Gastroesophageal sphincter (tissue), 4 donors: ENCODE measurements at regions not wholly inside any gene's neighbourhood (a gene's known extent, or its start where the extent isn't known, plus 50 kb on each side); places are given as distances from the start of the nearest gene placed in this dataset.

Experiments used
- ATAC-seq: fragments of 150-250 bp; one replicate; pipeline ENCODE4 v1.9.1; 2016; ENCODE audit warnings: mild to moderate bottlenecking, moderate library complexity
- H3K27ac ChIP-seq, 4 donors: fragments of 200-600 bp; sonication (generic) in 3 of 4; 1 replicate in 3 of 4; 2 replicates in 1 of 4; pipeline ENCODE4 v1.5.1; 2016 to 2019
- H3K27me3 ChIP-seq: fragments of 200-600 bp; sonication (generic); one replicate; pipeline ENCODE4 v1.5.1; 2019
- H3K36me3 ChIP-seq, 2 donors: fragments of 200-600 bp; sonication (generic); one replicate each; pipeline ENCODE4 v1.5.1; 2019; ENCODE audit warnings: control low read depth in 1 of 2
- H3K4me1 ChIP-seq, 3 donors: fragments of 200-600 bp; sonication (generic); 1 replicate in 2 of 3; 2 replicates in 1 of 3; pipeline ENCODE4 v1.5.1; 2016 to 2019; ENCODE audit warnings: control low read depth in 2 of 3
- H3K4me3 ChIP-seq, 2 donors: fragments of 200-600 bp; sonication (generic); one replicate each; pipeline ENCODE4 v1.5.1; 2019; ENCODE audit warnings: mild to moderate bottlenecking in 1 of 2, moderate library complexity in 1 of 2
- H3K9me3 ChIP-seq, 3 donors: fragments of 200-600 bp; sonication (generic); one replicate each; pipeline ENCODE4 v1.5.1; 2017 to 2019; ENCODE audit warnings: control low read depth in 2 of 3
- CTCF ChIP-seq, 4 experiments: fragments of 200-600 bp in 2 of 4; fragments of 450-650 bp in 2 of 4; sonication (generic) in 1 of 4; IDR thresholded peaks; one replicate each; pipeline ENCODE4 v1.5.1; 2017 to 2019; ENCODE audit warnings: antibody characterized with exemption in 4 of 4, mild to moderate bottlenecking in 2 of 4, moderate library complexity in 2 of 4
- EP300 ChIP-seq: sonication (generic); formaldehyde crosslinking; IDR thresholded peaks from one replicate; pipeline ENCODE4 v1.6.1; 2017; ENCODE audit warnings: antibody characterized with exemption, mild to moderate bottlenecking
- POLR2A ChIP-seq, 2 donors: fragments of 450-650 bp; IDR thresholded peaks; one replicate each; pipeline ENCODE4 v1.6.1; 2017; ENCODE audit warnings: antibody characterized with exemption in 2 of 2, mild to moderate bottlenecking in 2 of 2, moderate library complexity in 1 of 2
- POLR2AphosphoS5 ChIP-seq: sonication (generic); formaldehyde crosslinking; IDR thresholded peaks from one replicate; pipeline ENCODE4 v1.6.1; 2017; ENCODE audit warnings: antibody characterized with exemption
- WGBS, 2 donors: methylation state at CpG; one replicate each; pipeline ENCODE4 v1.1.5; 2018; ENCODE audit warnings: low coverage in 1 of 2; 5-methylcytosine and 5-hydroxymethylcytosine counted together

GRCh38 chr2:237199577-237199976, 113.9 kb downstream of the COPS8 start:
- ATAC-seq: no peak
- peaks cover 0 to 46% (median 13%) of the 10 kb centered on the region in 3 donors for H3K4me1 ChIP-seq

GRCh38 chr2:237200462-237200861, 114.8 kb downstream of the COPS8 start:
- Histone ChIP-seq H3K9me3 (no peaks in the 10 kb centered on the region), H3K27ac (no peak overlapping the region), H3K4me3 (no peak overlapping the region), H3K36me3 (no peaks in the 10 kb centered on the region), H3K27me3 (no peaks in the 10 kb centered on the region), H3K4me1 (peaks cover 0 to 49% (median 13%) of the 10 kb centered on the region in 3 donors)
- no peak for ATAC-seq
- WGBS, 2 donors: no CpG with 5 or more reads among the region's 7 CpGs
- TF ChIP-seq POLR2AphosphoS5: no peak
- no peak for TF ChIP-seq CTCF (IDR thresholded peaks at IDR 0.05)
- TF ChIP-seq POLR2A (IDR thresholded peaks at IDR 0.05): no peak
- no peak for TF ChIP-seq EP300

More at GRCh38 chr2:237199577-237199976, 113.9 kb downstream of the COPS8 start:
- no peaks in the 10 kb centered on the region for H3K27me3 ChIP-seq
- no peaks in the 10 kb centered on the region for H3K36me3 ChIP-seq
- H3K27ac ChIP-seq: peak overlapping the region in 1 of 4 donors; percentile 24
- 67% methylated on average over 1 of the region's 2 CpGs; no CpG with 5 or more reads in 1 of the 2 donors for WGBS, 2 donors
- no peaks in the 10 kb centered on the region for H3K9me3 ChIP-seq
- TF ChIP-seq CTCF (IDR thresholded peaks at IDR 0.05) (no peak), EP300 (no peak), POLR2AphosphoS5 (no peak), POLR2A (IDR thresholded peaks at IDR 0.05) (no peak)
- H3K4me3 ChIP-seq: no peak overlapping the region

GRCh38 chr2:237201461-237202287, 116.0 kb downstream of the COPS8 start:
- Histone ChIP-seq H3K27me3 (no peaks in the 10 kb centered on the region), H3K4me1 (peaks cover 0 to 42% (median 10%) of the 10 kb centered on the region in 3 donors), H3K27ac (no peak overlapping the region), H3K4me3 (no peak overlapping the region), H3K36me3 (no peaks in the 10 kb centered on the region), H3K9me3 (no peaks in the 10 kb centered on the region)
- ATAC-seq: no peak
- WGBS, 2 donors: 56 to 73% methylated on average over 6 to 8 of the region's 14 CpGs
- TF ChIP-seq POLR2A (IDR thresholded peaks at IDR 0.05) (no peak), EP300 (no peak), POLR2AphosphoS5 (no peak), CTCF (IDR thresholded peaks at IDR 0.05) (no peak)

- WGBS, 2 donors: 86 to 95% methylated on average over 6 to 8 of the region's 13 CpGs
- no peaks in the 10 kb centered on the region for H3K9me3 ChIP-seq
- H3K27me3 ChIP-seq: no peaks in the 10 kb centered on the region
- H3K27ac ChIP-seq: no peak overlapping the region
- H3K4me3 ChIP-seq: no peak overlapping the region
- peaks cover 0 to 42% (median 2%) of the 10 kb centered on the region in 3 donors for H3K4me1 ChIP-seq
- H3K36me3 ChIP-seq: no peaks in the 10 kb centered on the region
- TF ChIP-seq CTCF (IDR thresholded peaks at IDR 0.05) (no peak), POLR2A (IDR thresholded peaks at IDR 0.05) (no peak), EP300 (no peak), POLR2AphosphoS5 (no peak)
- ATAC-seq: no peak
Measured at GRCh38 chr2:237202288-237203030, 116.8 kb downstream of the COPS8 start.
